ENCODE measurements at regions not wholly inside any gene's neighbourhood (a gene's known extent, or its start where the extent isn't known, plus 50 kb on each side); places are given as distances from the start of the nearest gene placed in this dataset.

GRCh38 chr1:219476116-219476515 lies 136.8 kb downstream of the ZC3H11B start:
- DNase-seq (ENCODE audit: low spot score): no peak

- DNase-seq (ENCODE audit: low spot score): no peak
Observed at GRCh38 chr1:219472596-219472995, 140.3 kb downstream of the ZC3H11B start.

DNA sequence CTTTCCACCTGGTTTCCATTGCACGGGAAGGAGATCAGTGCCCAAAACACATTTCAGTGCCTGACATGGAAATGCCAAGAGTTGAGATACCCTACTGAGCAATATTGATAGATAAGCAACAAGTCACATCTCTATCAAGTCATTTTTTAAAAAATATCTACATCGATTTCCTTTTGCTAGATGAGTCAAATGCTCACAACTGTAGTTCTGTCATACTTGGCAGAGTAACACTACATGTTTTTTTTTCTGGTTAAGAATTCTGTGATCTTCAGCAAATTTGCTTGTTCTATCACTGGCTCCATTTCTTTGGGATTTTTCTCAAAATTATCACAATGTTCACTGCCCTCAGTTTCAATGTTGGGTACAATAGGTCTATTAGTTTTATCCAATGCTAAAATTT lies 145.4 kb downstream of the ZC3H11B start:
- no peak for DNase-seq (ENCODE audit: low spot score)

DNA sequence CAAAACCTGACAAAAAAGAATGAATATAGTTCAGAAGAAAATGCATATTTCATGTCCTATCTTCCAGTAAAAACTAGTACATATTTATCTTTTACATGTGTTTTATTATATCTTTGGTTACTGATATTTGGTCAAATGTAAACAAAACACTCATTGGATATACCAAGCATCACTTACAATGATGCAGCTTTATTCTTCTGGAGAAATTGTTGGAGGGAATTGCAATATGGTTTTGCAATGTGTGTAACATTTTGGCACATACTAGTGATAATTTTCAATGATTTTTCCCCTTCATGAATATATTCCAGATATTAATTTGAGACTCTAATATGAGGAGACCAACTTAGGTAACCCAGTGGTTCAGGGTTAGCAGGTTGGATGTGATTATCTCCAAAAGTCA lies 146.1 kb downstream of the ZC3H11B start:
- no peak for DNase-seq (ENCODE audit: low spot score)

- no peak for DNase-seq (ENCODE audit: low spot score)
Observed at GRCh38 chr1:219465212-219466093, 147.5 kb downstream of the ZC3H11B start.

DNA sequence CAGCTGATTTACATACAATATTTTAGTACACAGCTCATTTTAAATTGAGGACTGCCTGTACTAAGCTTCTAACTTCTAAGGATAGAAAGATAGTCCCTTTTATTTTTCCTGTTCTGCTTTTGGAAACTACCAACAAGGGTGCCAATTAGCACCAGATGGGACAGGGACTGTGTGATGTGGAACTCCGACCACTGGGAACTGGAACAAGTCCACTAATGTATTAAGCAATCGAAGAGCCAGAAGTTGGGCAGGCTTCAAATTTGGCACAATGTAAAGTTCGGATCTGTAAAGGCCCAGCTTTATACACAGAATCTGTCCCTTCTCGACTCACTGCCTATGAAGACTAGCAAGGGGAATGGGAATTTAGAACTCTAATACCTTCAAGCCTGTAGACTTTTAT lies 149.3 kb downstream of the ZC3H11B start:
- no peak for DNase-seq (ENCODE audit: low spot score)

DNA sequence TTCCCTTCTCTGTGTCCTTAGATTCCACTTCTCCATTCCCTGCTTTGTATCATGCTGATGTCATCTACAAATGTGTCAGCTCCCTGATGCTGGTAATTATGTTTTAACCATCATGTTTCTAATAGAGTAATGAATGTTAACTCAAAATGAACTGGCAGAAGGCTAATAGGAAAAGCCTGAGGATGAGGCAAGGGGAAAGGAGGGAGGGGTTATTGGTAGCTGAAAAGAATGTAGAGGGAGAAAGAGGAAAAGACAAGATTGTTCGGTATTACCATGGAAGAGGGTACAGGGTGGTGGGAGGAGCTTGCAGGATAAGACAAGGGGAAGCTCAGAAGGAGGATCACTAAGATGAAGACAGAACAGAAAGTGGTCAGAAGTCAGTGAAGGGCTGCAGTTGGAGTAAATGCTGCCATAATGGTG lies 150.9 kb downstream of the ZC3H11B start:
- no peak for DNase-seq (ENCODE audit: low spot score)

DNA sequence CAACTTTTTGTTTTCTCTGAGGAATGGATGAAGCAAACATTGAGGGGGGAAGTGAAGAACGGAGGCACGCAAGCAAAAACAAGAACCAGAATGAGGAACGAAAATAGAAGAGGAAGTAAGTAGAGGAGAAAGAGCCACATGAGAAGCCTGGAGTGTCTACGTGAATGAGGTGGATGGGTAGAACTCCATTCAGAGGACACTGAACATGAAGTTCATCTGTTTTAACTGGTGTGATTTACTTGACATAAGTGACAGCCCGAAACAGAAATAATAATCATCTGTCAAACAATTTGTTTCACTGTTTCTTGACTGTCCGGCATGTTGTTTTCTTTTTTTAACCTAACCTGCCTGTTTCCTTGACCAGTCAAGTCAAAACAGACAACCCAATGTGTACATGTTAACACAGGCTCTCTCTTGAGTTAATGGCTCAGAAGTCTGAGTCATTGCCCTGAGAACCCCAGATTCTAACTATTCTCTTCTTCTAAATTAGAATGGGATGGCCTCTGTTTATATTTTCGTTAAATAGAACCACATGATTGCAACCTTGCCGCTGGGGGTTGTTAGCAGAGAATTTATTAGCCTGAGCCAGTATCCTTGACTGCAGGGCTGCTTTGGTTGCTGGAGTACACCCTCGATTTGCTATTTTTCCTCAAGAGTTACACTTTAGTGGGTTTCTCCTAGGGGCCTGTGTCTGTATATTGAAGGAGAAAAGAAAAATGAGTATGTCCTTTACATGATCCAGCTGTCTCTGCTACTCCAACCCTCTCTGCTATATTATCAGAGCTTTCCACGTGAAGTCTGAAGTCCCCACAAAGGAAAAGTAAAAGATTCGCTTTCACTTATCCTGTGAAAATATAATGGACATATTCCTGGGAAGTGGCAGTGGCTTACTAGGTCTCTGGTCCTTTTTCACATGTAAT lies 151.7 kb downstream of the ZC3H11B start:
- no peak for DNase-seq (ENCODE audit: low spot score)

- DNase-seq (ENCODE audit: low spot score): no peak
Observed at GRCh38 chr1:219460081-219460895, 152.6 kb downstream of the ZC3H11B start.

DNA sequence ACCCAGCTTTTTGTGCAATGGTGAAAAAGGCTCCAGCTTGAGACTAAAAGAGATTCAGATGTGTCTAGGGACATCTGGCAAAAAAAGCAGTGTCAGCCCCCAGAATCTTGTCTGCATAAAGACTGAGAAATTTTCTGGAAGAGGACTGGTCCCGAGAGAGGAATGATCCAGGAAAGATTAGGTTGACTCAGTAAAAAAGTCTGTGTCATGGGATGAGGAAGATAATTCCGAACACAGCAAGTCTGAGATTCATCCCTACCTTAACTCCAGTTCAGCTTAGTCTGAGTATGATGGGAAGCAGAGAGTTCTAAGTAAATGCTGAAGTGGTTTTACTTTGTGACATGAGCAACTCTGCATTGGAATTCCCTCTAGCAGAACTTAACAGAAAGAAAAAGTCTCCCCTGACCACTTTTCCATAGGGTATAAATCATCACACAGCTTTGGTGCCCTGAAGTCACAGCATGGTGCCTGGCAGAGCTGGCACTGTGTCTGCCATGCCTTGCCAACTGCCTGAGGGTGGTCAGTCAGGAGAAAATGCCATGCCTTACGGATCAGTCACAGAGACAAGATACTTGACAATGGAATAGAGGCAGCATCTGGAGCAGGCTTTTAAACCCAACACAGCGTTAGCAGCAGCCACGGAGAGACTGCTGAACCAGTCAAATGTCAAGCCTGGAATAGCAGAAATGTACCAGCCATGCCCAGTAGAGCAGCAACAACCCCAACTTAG lies 153.4 kb downstream of the ZC3H11B start:
- no peak for DNase-seq (ENCODE audit: low spot score)

GRCh38 chr1:219446288-219446687 lies 166.6 kb downstream of the ZC3H11B start:
- DNase-seq (ENCODE audit: low spot score): peak; percentile 25

GRCh38 chr1:219445864-219446263 lies 167.0 kb downstream of the ZC3H11B start:
- no peak for DNase-seq (ENCODE audit: low spot score)

DNA sequence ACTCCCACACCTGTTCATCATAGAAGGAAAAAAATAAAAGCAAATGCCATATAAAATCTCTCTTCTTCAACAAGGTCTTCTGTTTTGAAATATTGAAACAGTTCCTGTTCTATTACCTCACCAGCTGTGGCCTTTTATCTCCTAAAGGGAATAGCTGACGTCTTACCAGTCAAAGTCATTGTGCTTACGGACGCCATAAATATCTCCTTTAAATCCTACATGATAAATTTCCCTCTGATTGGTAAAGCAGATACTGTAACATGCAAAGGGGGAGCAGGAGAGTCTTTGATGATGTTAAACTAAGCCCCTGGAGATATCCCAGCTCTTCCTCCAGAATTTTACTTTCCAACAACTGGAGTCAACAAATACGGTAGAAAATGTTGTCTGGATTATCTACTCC lies 168.4 kb downstream of the ZC3H11B start:
- DNase-seq (ENCODE audit: low spot score): no peak

DNA sequence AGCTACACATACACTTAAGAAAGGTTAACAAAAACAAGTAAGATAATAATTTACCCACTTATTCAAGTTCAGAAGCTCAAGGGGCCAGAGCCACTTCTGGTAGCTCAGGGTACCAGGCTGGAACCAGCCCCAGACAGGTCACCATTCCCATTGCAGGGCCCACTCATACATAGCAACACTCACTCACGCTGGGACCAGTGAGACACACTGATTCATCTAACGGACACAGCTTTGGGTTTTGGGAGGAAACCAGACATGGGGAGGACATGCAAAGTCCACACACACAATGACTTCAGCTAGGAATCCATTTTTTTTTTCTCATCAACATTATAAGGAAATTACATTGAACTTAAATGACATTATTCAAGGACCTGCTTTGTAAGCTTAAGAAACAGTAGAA lies 169.1 kb downstream of the ZC3H11B start:
- DNase-seq (ENCODE audit: low spot score): no peak

DNA sequence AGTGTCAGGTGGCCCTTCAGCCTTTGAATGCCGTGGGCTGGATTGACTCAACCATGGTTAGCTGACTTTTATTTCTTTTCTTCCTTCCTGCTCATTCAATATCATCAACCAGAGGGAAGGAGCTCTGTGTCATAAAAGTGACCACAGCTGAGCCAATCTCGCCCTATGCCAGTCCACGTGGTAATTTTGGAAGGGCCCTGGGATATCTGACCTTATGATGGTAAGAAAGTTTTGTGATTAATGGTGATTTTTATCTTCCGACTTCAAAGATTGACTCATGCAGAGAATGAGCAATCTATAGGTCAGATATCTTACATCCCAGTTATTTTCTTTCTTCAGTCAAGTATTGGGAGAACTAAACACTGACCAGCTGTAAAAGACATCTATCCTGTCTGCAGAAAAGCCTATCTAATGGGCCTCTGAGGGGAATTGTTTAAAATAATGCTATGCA lies 170.3 kb downstream of the ZC3H11B start:
- no peak for DNase-seq (ENCODE audit: low spot score)

- no peak for DNase-seq (ENCODE audit: low spot score)
Observed at GRCh38 chr1:219441884-219442283, 171.0 kb downstream of the ZC3H11B start.

DNA sequence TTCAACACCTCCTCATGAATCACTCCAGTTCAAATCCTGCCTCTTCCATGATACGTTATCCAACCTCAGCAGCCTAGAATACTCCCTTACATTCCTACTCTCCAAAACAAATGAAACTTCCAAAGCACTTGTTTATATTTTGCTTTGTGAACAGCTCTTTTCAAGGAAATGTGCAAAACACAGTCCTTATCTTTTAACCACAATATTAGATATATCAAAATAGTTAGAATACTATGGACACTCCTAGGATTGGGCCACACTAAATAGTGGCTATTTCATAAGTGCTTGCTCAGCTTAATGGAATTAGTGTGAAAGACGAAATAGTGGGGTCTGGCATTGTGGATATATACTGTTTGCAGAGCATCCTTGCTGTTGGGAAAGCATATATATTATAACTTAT lies 173.5 kb downstream of the ZC3H11B start:
- no peak for DNase-seq (ENCODE audit: low spot score)

GRCh38 chr1:219438386-219438785 lies 174.5 kb downstream of the ZC3H11B start:
- DNase-seq (ENCODE audit: low spot score): no peak

DNA sequence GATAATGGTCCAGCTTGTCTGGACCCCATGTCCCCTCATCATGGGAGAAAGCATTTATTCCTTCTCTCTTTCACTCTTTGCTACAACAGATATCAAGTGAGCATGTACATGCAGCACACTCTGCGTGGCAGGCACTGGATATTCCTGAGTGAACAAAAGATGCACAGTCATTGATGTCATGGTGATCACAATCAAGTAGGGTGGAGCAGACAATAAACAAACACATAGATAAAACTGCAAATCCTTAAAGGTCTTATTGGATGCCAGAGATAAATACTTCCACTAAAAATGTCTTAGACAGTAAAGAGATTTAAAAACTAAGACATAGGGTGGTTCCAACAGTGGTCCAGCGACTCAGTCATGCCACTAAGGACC lies 178.0 kb downstream of the ZC3H11B start:
- no peak for DNase-seq (ENCODE audit: low spot score)

- no peak for DNase-seq (ENCODE audit: low spot score)
Observed at GRCh38 chr1:219434285-219434922, 178.5 kb downstream of the ZC3H11B start.

Data from iPS-NIHi11 (cell line).